Neural progenitor cell (in vitro differentiated cells): ENCODE measurements at regions not wholly inside any gene's neighbourhood (a gene's known extent, or its start where the extent isn't known, plus 50 kb on each side); places are given as distances from the start of the nearest gene placed in this dataset.
"Not testable (repeated sequence)": the region's sequence is repeated elsewhere in the genome, so short reads cannot be mapped to it uniquely, and the experiment has no call there.

Source experiments
- DNase-seq: peaks from one replicate; pipeline ENCODE4 v3.0.0-alpha.2; 2016; ENCODE audit warnings: low spot score
- H2AFZ ChIP-seq: fragments of 200-600 bp; sonication (generic); replicated peaks from 2 replicates; pipeline ENCODE4 v1.6.1; 2016; ENCODE audit warnings: antibody characterized with exemption
- H3F3A ChIP-seq: fragments of 200-600 bp; sonication (generic); 2 replicates; pipeline ENCODE4 v1.6.1; 2016; ENCODE audit warnings: antibody characterized with exemption, low read depth
- H3K27ac ChIP-seq: fragments of 200-600 bp; sonication (generic); 2 replicates; pipeline ENCODE4 v1.5.1; 2016; ENCODE audit warnings: mild to moderate bottlenecking
- H3K27me3 ChIP-seq: fragments of 200-600 bp; sonication (generic); 2 replicates; pipeline ENCODE4 v1.6.1; 2016; ENCODE audit warnings: mild to moderate bottlenecking, moderate library complexity
- H3K36me3 ChIP-seq: fragments of 200-600 bp; sonication (generic); 2 replicates; pipeline ENCODE4 v1.5.1; 2016
- H3K4me1 ChIP-seq: fragments of 200-600 bp; sonication (generic); 2 replicates; pipeline ENCODE4 v1.6.1; 2016; ENCODE audit warnings: mixed run types
- H3K4me2 ChIP-seq: fragments of 200-600 bp; sonication (generic); 2 replicates; pipeline ENCODE4 v1.6.1; 2016
- H3K4me3 ChIP-seq: fragments of 200-600 bp; sonication (generic); 2 replicates; pipeline ENCODE4 v1.5.1; 2016
- H3K79me2 ChIP-seq: fragments of 200-600 bp; sonication (generic); 2 replicates; pipeline ENCODE4 v1.6.1; 2016; ENCODE audit warnings: low read depth
- H3K9ac ChIP-seq: fragments of 200-600 bp; sonication (generic); 2 replicates; pipeline ENCODE4 v1.6.1; 2016
- H3K9me3 ChIP-seq: fragments of 200-600 bp; sonication (generic); 2 replicates; pipeline ENCODE4 v1.5.1; 2016; ENCODE audit warnings: low read depth
- H4K20me1 ChIP-seq: fragments of 200-600 bp; sonication (generic); 2 replicates; pipeline ENCODE4 v1.6.1; 2016; ENCODE audit warnings: low read depth
- H3K27ac Mint-ChIP-seq: 3 replicates; pipeline ENCODE4 v1.8.0; 2021; ENCODE audit warnings: mixed read lengths
- H3K27me3 Mint-ChIP-seq: 2 replicates; pipeline ENCODE4 v1.8.0; 2022; ENCODE audit warnings: low read depth, mild to moderate bottlenecking, inconsistent platforms, moderate library complexity, mixed read lengths; ENCODE audit not compliant: insufficient read depth
- H3K36me3 Mint-ChIP-seq: 3 replicates; pipeline ENCODE4 v1.8.0; 2021; ENCODE audit warnings: mixed read lengths
- H3K4me1 Mint-ChIP-seq: 3 replicates; pipeline ENCODE4 v1.8.0; 2021; ENCODE audit warnings: mixed read lengths
- H3K4me3 Mint-ChIP-seq: 3 replicates; pipeline ENCODE4 v1.8.0; 2021; ENCODE audit warnings: mild to moderate bottlenecking, moderate library complexity, mixed read lengths
- H3K9me3 Mint-ChIP-seq: 3 replicates; pipeline ENCODE4 v1.8.0; 2020; ENCODE audit warnings: mixed read lengths
- CTCF ChIP-seq: fragments of 200-600 bp; sonication (generic); IDR thresholded peaks from 2 replicates; pipeline ENCODE4 v1.5.1; 2017; ENCODE audit warnings: antibody characterized with exemption, mild to moderate bottlenecking
- EZH2 ChIP-seq: fragments of 200-600 bp; sonication (generic); IDR thresholded peaks from 2 replicates; pipeline ENCODE4 v1.6.1; 2017; ENCODE audit warnings: antibody characterized with exemption, mild to moderate bottlenecking, moderate library complexity
- EZH2phosphoT487 ChIP-seq: fragments of 200-600 bp; sonication (generic); IDR thresholded peaks from 2 replicates; pipeline ENCODE4 v1.6.1; 2017; ENCODE audit warnings: antibody characterized with exemption

- H3K9ac ChIP-seq, result no peak overlapping the region
- H4K20me1 ChIP-seq, result no peaks in the 10 kb centered on the region
- H2AFZ ChIP-seq, result no peak overlapping the region
- H3K4me1 Mint-ChIP-seq, result no peaks in the 10 kb centered on the region
- no peaks in the 10 kb centered on the region for H3K27me3 Mint-ChIP-seq
- H3K4me1 ChIP-seq, result no peaks in the 10 kb centered on the region
- H3K9me3 Mint-ChIP-seq, result no peaks in the 10 kb centered on the region
- H3K36me3 Mint-ChIP-seq, result no peaks in the 10 kb centered on the region
- H3K4me3 Mint-ChIP-seq, result no peak overlapping the region
- no peak overlapping the region for H3K27ac Mint-ChIP-seq
- no peaks in the 10 kb centered on the region for H3K9me3 ChIP-seq
- H3K36me3 ChIP-seq, result no peaks in the 10 kb centered on the region
- no peak overlapping the region for H3K27ac ChIP-seq
- DNase-seq, result no peak
- H3K4me2 ChIP-seq, result no peak overlapping the region
- H3F3A ChIP-seq, result no peaks in the 10 kb centered on the region
- H3K79me2 ChIP-seq, result no peaks in the 10 kb centered on the region
- H3K4me3 ChIP-seq, result no peak overlapping the region
- H3K27me3 ChIP-seq, result no peaks in the 10 kb centered on the region
- no peak for TF ChIP-seq EZH2
- no peak for TF ChIP-seq EZH2phosphoT487
- TF ChIP-seq CTCF, result no peak
Observed at GRCh38 chr14:40656311-40656710, 950.4 kb upstream of the LRFN5 start.

DNA sequence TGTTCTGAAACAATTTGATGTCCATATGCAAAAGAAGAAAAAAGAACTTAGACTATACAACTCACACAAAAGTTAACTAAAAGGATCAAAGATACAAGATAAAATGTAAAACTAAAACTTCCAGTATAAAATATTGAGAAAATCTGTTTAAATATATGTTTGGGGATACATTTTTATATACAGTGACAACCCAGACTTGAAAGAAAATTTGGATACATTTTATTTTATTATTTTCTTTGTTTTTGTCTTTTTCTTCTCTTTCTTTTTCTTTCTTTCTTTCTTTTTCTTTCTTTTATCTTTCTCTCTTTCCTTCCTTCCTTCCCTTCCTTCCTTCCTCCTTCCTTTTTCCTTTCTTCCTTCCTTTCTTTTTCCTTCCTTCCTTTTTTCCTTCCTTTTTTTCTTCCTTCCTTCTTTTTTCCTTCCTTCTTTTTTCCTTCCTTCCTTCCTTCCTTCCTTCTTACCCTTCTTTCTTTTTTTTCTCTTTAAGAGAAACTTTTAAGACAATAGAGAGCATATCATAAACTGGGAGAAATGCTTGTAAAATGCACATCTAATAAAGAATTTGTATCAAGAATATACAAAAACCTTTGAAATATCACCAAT lies 954.5 kb upstream of the LRFN5 start:
- Histone ChIP-seq H3K4me1 (no peaks in the 10 kb centered on the region), H2AFZ (no peak overlapping the region), H3K9me3 (no peaks in the 10 kb centered on the region), H3F3A (no peaks in the 10 kb centered on the region), H3K4me3 (no peak overlapping the region), H3K27ac (no peak overlapping the region), H3K79me2 (no peaks in the 10 kb centered on the region), H3K27me3 (no peaks in the 10 kb centered on the region), H3K9ac (no peak overlapping the region), H3K4me2 (no peak overlapping the region), H3K36me3 (no peaks in the 10 kb centered on the region), H4K20me1 (no peaks in the 10 kb centered on the region)
- Mint-ChIP-seq H3K36me3 (no peaks in the 10 kb centered on the region), H3K4me1 (no peaks in the 10 kb centered on the region), H3K27ac (no peak overlapping the region), H3K9me3 (no peaks in the 10 kb centered on the region), H3K4me3 (no peak overlapping the region), H3K27me3 (no peaks in the 10 kb centered on the region)
- TF ChIP-seq EZH2phosphoT487, result no peak
- no peak for TF ChIP-seq CTCF
- no peak for TF ChIP-seq EZH2
- DNase-seq, result no peak

DNA sequence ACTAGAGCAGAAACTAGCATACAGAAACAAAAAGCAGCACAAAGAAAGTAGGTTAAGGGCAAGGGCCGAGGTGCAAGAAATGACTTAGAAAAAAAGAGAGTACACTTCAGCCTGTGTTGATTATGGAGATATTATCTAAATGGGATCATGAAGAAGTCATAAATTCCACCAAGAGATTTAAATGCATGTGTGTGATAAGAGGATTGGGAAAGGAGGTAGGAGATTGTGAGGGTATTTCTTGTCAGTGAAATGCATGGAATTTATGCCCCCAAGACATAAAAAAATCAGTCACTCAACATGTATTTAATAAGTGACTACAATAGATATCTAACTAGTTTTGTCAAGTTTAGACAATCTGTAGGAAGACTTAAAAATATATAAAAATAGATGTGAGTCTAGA lies 976.2 kb upstream of the LRFN5 start:
- H3K27ac ChIP-seq, result no peak overlapping the region
- Mint-ChIP-seq H3K9me3 (no peaks in the 10 kb centered on the region), H3K36me3 (no peaks in the 10 kb centered on the region), H3K4me3 (no peak overlapping the region), H3K27ac (no peak overlapping the region), H3K27me3 (peaks cover 3% of the 10 kb centered on the region), H3K4me1 (no peaks in the 10 kb centered on the region)
- no peaks in the 10 kb centered on the region for H3K27me3 ChIP-seq
- H3K4me3 ChIP-seq, result peak overlapping the region; percentile 40
- no peaks in the 10 kb centered on the region for H3K4me1 ChIP-seq
- DNase-seq, result no peak
- no peaks in the 10 kb centered on the region for H4K20me1 ChIP-seq
- H3F3A ChIP-seq, result no peaks in the 10 kb centered on the region
- peak overlapping the region; percentile 91 for H2AFZ ChIP-seq
- TF ChIP-seq EZH2 (no peak), EZH2phosphoT487 (no peak), CTCF (no peak)
- no peaks in the 10 kb centered on the region for H3K36me3 ChIP-seq
- no peak overlapping the region for H3K9ac ChIP-seq
- no peaks in the 10 kb centered on the region for H3K9me3 ChIP-seq
- H3K4me2 ChIP-seq, result peak overlapping the region; percentile 74
- no peaks in the 10 kb centered on the region for H3K79me2 ChIP-seq

DNA sequence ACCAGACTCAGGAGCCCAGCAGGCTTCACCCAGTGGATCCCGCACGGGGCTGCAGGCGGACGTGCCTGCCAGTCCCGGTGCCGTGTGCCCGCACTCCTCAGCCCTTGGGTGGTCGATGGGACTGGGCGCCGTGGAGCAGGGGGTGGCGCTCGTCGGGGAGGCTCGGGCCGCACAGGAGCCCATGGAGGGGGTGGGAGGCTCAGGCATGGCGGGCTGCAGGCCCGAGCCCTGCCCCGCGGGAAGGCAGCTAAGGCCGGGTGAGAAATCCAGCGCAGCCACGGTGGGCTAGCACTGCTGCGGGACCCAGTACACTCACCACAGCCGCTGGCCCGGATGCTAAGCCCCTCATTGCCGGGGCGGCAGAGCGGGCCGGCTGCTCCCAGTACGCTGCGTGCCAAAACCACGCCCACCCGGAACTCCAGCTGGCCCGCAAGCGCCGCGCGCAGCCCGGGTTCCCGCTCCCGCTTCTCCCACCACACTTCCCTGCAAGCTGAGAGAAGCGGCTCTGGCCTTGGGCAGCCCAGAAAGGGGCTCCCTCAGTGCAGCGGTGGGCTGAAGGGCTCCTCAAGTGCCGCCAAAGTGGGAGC lies 977.0 kb upstream of the LRFN5 start:
- peak overlapping the region; percentile 74 for H3K4me2 ChIP-seq
- not testable (repeated sequence) for H3K27ac Mint-ChIP-seq
- peak; percentile 83 for DNase-seq

More for the DNA sequence above, 977.0 kb upstream of the LRFN5 start:
- not testable (repeated sequence) for H3K4me1 Mint-ChIP-seq, H3K36me3 ChIP-seq, H3K9ac ChIP-seq, H3K4me1 ChIP-seq, H3K27me3 ChIP-seq, H3K9me3 Mint-ChIP-seq, H3F3A ChIP-seq, H3K36me3 Mint-ChIP-seq, H4K20me1 ChIP-seq, H3K27me3 Mint-ChIP-seq, H3K9me3 ChIP-seq, H3K27ac ChIP-seq, H3K79me2 ChIP-seq, H3K4me3 Mint-ChIP-seq
- Histone ChIP-seq H3K4me3 (peak overlapping the region; percentile 40), H2AFZ (peak overlapping the region; percentile 91)
